HG03139 (cell line): ENCODE measurements at regions not wholly inside any gene's neighbourhood (a gene's known extent, or its start where the extent isn't known, plus 50 kb on each side); places are given as distances from the start of the nearest gene placed in this dataset.

Source experiments
- ATAC-seq: cut with Tn5 transposase; IDR thresholded peaks from one replicate; pipeline ENCODE4 v1.9.1; 2021; ENCODE audit not compliant: unreplicated experiment

GRCh38 chr14:42190744-42191143, 584.1 kb downstream of the LRFN5 start:
- ATAC-seq, result no peak

GRCh38 chr14:42187846-42188245, 581.2 kb downstream of the LRFN5 start:
- no peak for ATAC-seq

- ATAC-seq, result no peak
Observed at GRCh38 chr14:42185718-42186117, 579.0 kb downstream of the LRFN5 start.

GRCh38 chr14:42174357-42174756, 567.7 kb downstream of the LRFN5 start:
- no peak for ATAC-seq

- no peak for ATAC-seq
Observed at GRCh38 chr14:42173206-42173605, 566.5 kb downstream of the LRFN5 start.

- ATAC-seq, result no peak
Observed at GRCh38 chr14:42172304-42172703, 565.6 kb downstream of the LRFN5 start.

- no peak for ATAC-seq
Observed at GRCh38 chr14:42163136-42163535, 556.5 kb downstream of the LRFN5 start.

- ATAC-seq, result no peak
Observed at GRCh38 chr14:42159138-42159537, 552.5 kb downstream of the LRFN5 start.

- ATAC-seq, result no peak
Observed at GRCh38 chr14:42149609-42150261, 543.1 kb downstream of the LRFN5 start.

- no peak for ATAC-seq
Observed at GRCh38 chr14:42145766-42146165, 539.1 kb downstream of the LRFN5 start.

- ATAC-seq, result no peak
Observed at GRCh38 chr14:42143114-42143513, 536.4 kb downstream of the LRFN5 start.

GRCh38 chr14:42141328-42141727, 534.7 kb downstream of the LRFN5 start:
- ATAC-seq, result no peak

- no peak for ATAC-seq
Observed at GRCh38 chr14:42140831-42141279, 534.2 kb downstream of the LRFN5 start.

- no peak for ATAC-seq
Observed at GRCh38 chr14:42140001-42140400, 533.3 kb downstream of the LRFN5 start.

GRCh38 chr14:42138406-42138805, 531.7 kb downstream of the LRFN5 start:
- no peak for ATAC-seq

- ATAC-seq, result no peak
Observed at GRCh38 chr14:42130815-42131214, 524.1 kb downstream of the LRFN5 start.

GRCh38 chr14:42123526-42123925, 516.9 kb downstream of the LRFN5 start:
- no peak for ATAC-seq

- ATAC-seq, result no peak
Observed at GRCh38 chr14:42113358-42114069, 506.8 kb downstream of the LRFN5 start.

- ATAC-seq, result no peak
Observed at GRCh38 chr14:42112108-42112507, 505.4 kb downstream of the LRFN5 start.

GRCh38 chr14:42111355-42111754, 504.7 kb downstream of the LRFN5 start:
- ATAC-seq, result no peak

- ATAC-seq, result no peak
Observed at GRCh38 chr14:42110167-42110566, 503.5 kb downstream of the LRFN5 start.

- ATAC-seq, result no peak
Observed at GRCh38 chr14:42095155-42095554, 488.5 kb downstream of the LRFN5 start.

GRCh38 chr14:42090122-42090521, 483.4 kb downstream of the LRFN5 start:
- no peak for ATAC-seq
